Activated CD4-positive, alpha-beta T cell treated with anti-CD3 and anti-CD28 coated beads, Interleukin-2, amount 10 ng/mL, durations not matched to agents 7 days and 5 days (primary cell): ENCODE measurements at regions not wholly inside any gene's neighbourhood (a gene's known extent, or its start where the extent isn't known, plus 50 kb on each side); places are given as distances from the start of the nearest gene placed in this dataset.
A peak's percentile ranks its signal among the peaks of the same experiment; 100 is the strongest.

ENCODE experiments used
- CTCF ChIA-PET: fragments of 350-600 bp; sonication (Branson Sonifier 250); formaldehyde crosslinking; loops from one replicate; lab custom pipeline; 2021; ENCODE audit warnings: antibody characterized with exemption; lab: Charles Lee
- POLR2A ChIA-PET: fragments of 350-600 bp; sonication (Branson Sonifier 250); formaldehyde crosslinking; loops from one replicate; lab custom pipeline; 2021; ENCODE audit warnings: antibody characterized with exemption; lab: Charles Lee
- DNase-seq: peaks from one replicate; pipeline ENCODE4 v3.0.0-alpha.2; 2020
- H3K27ac Mint-ChIP-seq: one replicate; pipeline ENCODE4 v1.8.0; 2021; ENCODE audit warnings: mild to moderate bottlenecking, moderate library complexity, mixed read lengths
- H3K27me3 Mint-ChIP-seq: one replicate; pipeline ENCODE4 v1.8.0; 2021; ENCODE audit warnings: mixed read lengths
- H3K36me3 Mint-ChIP-seq: one replicate; pipeline ENCODE4 v1.8.0; 2021; ENCODE audit warnings: low read depth, mixed read lengths
- H3K4me1 Mint-ChIP-seq: one replicate; pipeline ENCODE4 v1.8.0; 2021; ENCODE audit warnings: mixed read lengths
- H3K4me3 Mint-ChIP-seq: one replicate; pipeline ENCODE4 v1.8.0; 2021; ENCODE audit warnings: mild to moderate bottlenecking, moderate library complexity, mixed read lengths
- H3K9me3 Mint-ChIP-seq: one replicate; pipeline ENCODE4 v1.8.0; 2021; ENCODE audit warnings: mixed read lengths

- DNase-seq: peak; percentile 14
- Mint-ChIP-seq H3K36me3 (no peaks in the 10 kb centered on the region), H3K9me3 (no peaks in the 10 kb centered on the region), H3K27ac (no peak overlapping the region), H3K27me3 (peaks cover 4% of the 10 kb centered on the region), H3K4me1 (no peaks in the 10 kb centered on the region), H3K4me3 (no peak overlapping the region)
- CTCF ChIA-PET: no interaction called here
- POLR2A ChIA-PET: no interaction called here
Measured at GRCh38 chr6:127641905-127642304, 64.9 kb downstream of the C6orf58 start.
